C4-2B (cell line): ENCODE measurements at regions not wholly inside any gene's neighbourhood (a gene's known extent, or its start where the extent isn't known, plus 50 kb on each side); places are given as distances from the start of the nearest gene placed in this dataset.

Experiments used
- ZFX ChIP-seq: fragments of 450-650 bp; IDR thresholded peaks from 2 replicates; pipeline ENCODE4 v1.6.1; 2017
- TF ChIP-seq, protein P1 (sequence below): fragments of 450-650 bp; conservative IDR thresholded peaks from 2 replicates; pipeline ENCODE4 v1.5.1; 2017; ENCODE audit warnings: mild to moderate bottlenecking

DNA sequence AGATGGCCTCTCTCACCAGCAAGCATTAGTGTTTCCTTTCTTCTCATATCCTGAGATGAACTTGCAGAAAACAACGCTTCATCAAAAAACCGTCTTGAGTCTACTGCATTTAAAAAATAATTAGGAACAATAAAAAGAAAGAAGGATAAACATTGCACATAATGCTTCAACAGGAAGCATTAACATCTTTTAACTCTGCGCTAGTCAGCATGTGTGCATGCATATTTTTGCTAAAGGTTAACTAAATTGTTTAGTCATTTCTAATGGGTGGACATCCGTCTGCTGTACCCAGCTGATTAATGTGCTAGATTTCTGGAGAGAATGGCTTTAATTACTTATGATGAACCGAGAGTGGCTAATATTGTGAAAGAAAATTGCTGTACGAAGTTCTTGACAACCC, 349.3 kb downstream of the SOX4 start:
- TF ChIP-seq, protein P1, sequence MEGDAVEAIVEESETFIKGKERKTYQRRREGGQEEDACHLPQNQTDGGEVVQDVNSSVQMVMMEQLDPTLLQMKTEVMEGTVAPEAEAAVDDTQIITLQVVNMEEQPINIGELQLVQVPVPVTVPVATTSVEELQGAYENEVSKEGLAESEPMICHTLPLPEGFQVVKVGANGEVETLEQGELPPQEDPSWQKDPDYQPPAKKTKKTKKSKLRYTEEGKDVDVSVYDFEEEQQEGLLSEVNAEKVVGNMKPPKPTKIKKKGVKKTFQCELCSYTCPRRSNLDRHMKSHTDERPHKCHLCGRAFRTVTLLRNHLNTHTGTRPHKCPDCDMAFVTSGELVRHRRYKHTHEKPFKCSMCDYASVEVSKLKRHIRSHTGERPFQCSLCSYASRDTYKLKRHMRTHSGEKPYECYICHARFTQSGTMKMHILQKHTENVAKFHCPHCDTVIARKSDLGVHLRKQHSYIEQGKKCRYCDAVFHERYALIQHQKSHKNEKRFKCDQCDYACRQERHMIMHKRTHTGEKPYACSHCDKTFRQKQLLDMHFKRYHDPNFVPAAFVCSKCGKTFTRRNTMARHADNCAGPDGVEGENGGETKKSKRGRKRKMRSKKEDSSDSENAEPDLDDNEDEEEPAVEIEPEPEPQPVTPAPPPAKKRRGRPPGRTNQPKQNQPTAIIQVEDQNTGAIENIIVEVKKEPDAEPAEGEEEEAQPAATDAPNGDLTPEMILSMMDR = no peak
- no peak for TF ChIP-seq ZFX
